ENCODE measurements at regions not wholly inside any gene's neighbourhood (a gene's known extent, or its start where the extent isn't known, plus 50 kb on each side); places are given as distances from the start of the nearest gene placed in this dataset.

- no peak for TF ChIP-seq CTCF (IDR thresholded peaks at IDR 0.05)
- TF ChIP-seq POLR2A (IDR thresholded peaks at IDR 0.05): no peak
- TF ChIP-seq POLR2AphosphoS5 (IDR thresholded peaks at IDR 0.05): no peak
- TF ChIP-seq EP300 (IDR thresholded peaks at IDR 0.05): no peak
These were observed 117.4 kb upstream of the PRSS3 start for GRCh38 chr9:33677961-33678360.
